Spleen (tissue), 11 donors: ENCODE measurements at regions not wholly inside any gene's neighbourhood (a gene's known extent, or its start where the extent isn't known, plus 50 kb on each side); places are given as distances from the start of the nearest gene placed in this dataset.

Source experiments
- DNase-seq: peaks from one replicate; pipeline ENCODE4 v3.0.0-alpha.2; 2020
- H3K27ac ChIP-seq, 8 donors: fragments of 200-600 bp; sonication (generic) in 7 of 8; 1 replicate in 4 of 8; 2 replicates in 4 of 8; pipeline versions ENCODE4 v1.5.0 to v1.8.0; 2016 to 2021; ENCODE audit warnings: inconsistent platforms in 4 of 8, mild to moderate bottlenecking in 4 of 8, moderate library complexity in 1 of 8
- H3K27me3 ChIP-seq, 7 donors: fragments of 200-600 bp; sonication (generic) in 6 of 7; replicated peaks in 1 of 7; 1 replicate in 4 of 7; 2 replicates in 3 of 7; pipeline versions ENCODE4 v1.5.0 to v1.8.0; 2016 to 2021; ENCODE audit warnings: inconsistent platforms in 3 of 7, mild to moderate bottlenecking in 1 of 7
- H3K36me3 ChIP-seq, 6 donors: fragments of 200-600 bp; sonication (generic) in 5 of 6; 1 replicate in 4 of 6; 2 replicates in 2 of 6; pipeline versions ENCODE4 v1.5.0 to v1.8.0; 2016 to 2021; ENCODE audit warnings: inconsistent platforms in 2 of 6
- H3K4me1 ChIP-seq, 6 donors: fragments of 200-600 bp; sonication (generic) in 5 of 6; 1 replicate in 3 of 6; 2 replicates in 3 of 6; pipeline versions ENCODE4 v1.5.0 to v1.8.0; 2016 to 2021; ENCODE audit warnings: inconsistent platforms in 3 of 6
- H3K4me3 ChIP-seq, 8 donors: fragments of 200-600 bp; sonication (generic) in 7 of 8; 1 replicate in 4 of 8; 2 replicates in 4 of 8; pipeline versions ENCODE4 v1.5.0 to v1.8.0; 2016 to 2021; ENCODE audit warnings: inconsistent platforms in 4 of 8, mild to moderate bottlenecking in 4 of 8, moderate library complexity in 2 of 8
- H3K9me3 ChIP-seq, 8 donors: fragments of 200-600 bp; sonication (generic) in 7 of 8; 1 replicate in 4 of 8; 2 replicates in 4 of 8; pipeline versions ENCODE4 v1.5.0 to v1.8.0; 2016 to 2021; ENCODE audit warnings: inconsistent platforms in 4 of 8
- CTCF ChIP-seq, 11 experiments: fragments of 200-600 bp in 7 of 11; fragments of 450-650 bp in 4 of 11; sonication (generic) in 4 of 11; IDR thresholded peaks in 8 of 11; conservative IDR thresholded peaks in 3 of 11; 1 replicate in 7 of 11; 2 replicates in 4 of 11; pipeline versions ENCODE4 v1.4.0 to v1.8.0; 2016 to 2021; ENCODE audit warnings: antibody characterized with exemption in 11 of 11, inconsistent platforms in 4 of 11, mild to moderate bottlenecking in 1 of 11
- POLR2A ChIP-seq, 3 donors: fragments of 450-650 bp; IDR thresholded peaks; one replicate each; pipeline ENCODE4 v1.5.1; 2017; ENCODE audit warnings: antibody characterized with exemption in 3 of 3, mild to moderate bottlenecking in 1 of 3
- POLR2AphosphoS5 ChIP-seq, 3 donors: sonication (generic); formaldehyde crosslinking; IDR thresholded peaks; one replicate each; pipeline ENCODE4 v1.5.1; 2017; ENCODE audit warnings: antibody characterized with exemption in 3 of 3
- WGBS, 5 donors: extraction: QIAGEN DNeasy Blood & Tissue Kit in 3 of 5; methylation state at CpG; one replicate each; pipeline versions ENCODE4 v1.1.5 to v1.1.7; 2013 to 2018; 5-methylcytosine and 5-hydroxymethylcytosine counted together
- intact Hi-C: fragments of 100-400 bp; cut with DNase I; formaldehyde crosslinking; loops from one replicate; pipeline ENCODE4 v1.15.0; 2023; ENCODE audit warnings: low total_unique reads
- donor health status: healthy with polysubstance abuse.
- donor health status: DM: no; HTN: no; CAD: no; lungs with moderate emphysema.
- donor health status: DM: no; HTN: no; CAD: no.
- donor health status: Bipolar disorder and iron deficiency.
- donor health status: healthy.
- donor health status: DM: no; HTN: no; CAD: no.
- donor health status: DM: yes; HTN: yes; CAD: no.

DNA sequence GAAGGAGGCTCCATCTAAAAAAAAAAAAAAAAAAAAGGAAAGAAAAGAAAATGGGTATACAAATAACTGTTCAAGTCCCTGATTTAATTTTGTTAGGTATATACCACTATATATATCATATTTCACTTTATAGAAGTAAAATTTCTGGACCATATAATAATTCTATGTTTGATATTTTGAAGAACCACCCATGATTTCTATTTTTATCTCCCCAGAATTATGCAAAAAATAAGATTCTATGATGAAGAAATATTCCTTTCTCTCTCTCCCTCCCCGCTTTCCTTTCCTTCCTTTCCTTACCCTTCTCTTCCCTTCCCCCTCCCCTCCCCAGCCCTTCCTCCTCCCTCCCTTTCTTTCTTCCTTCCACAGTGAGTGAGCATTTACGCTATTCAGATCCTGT, 337.5 kb upstream of the SPANXN4 start:
- H3K4me3 ChIP-seq = no peak overlapping the region
- H3K9me3 ChIP-seq = no peaks in the 10 kb centered on the region
- DNase-seq = no peak
- H3K4me1 ChIP-seq = no peaks in the 10 kb centered on the region
- 68 to 86% (median 84%) methylated on average over 2 of the region's 2 CpGs for WGBS, 5 donors
- H3K27me3 ChIP-seq = no peaks in the 10 kb centered on the region
- intact Hi-C loops = no loop called here
- no peaks in the 10 kb centered on the region for H3K36me3 ChIP-seq
- no peak overlapping the region for H3K27ac ChIP-seq
- TF ChIP-seq POLR2AphosphoS5 (IDR thresholded peaks at IDR 0.05) = no peak
- TF ChIP-seq CTCF (IDR thresholded peaks at IDR 0.05 in 8 of 11, conservative IDR thresholded peaks at IDR 0.05 in 3 of 11) = no peak
- no peak for TF ChIP-seq POLR2A (IDR thresholded peaks at IDR 0.05)

DNA sequence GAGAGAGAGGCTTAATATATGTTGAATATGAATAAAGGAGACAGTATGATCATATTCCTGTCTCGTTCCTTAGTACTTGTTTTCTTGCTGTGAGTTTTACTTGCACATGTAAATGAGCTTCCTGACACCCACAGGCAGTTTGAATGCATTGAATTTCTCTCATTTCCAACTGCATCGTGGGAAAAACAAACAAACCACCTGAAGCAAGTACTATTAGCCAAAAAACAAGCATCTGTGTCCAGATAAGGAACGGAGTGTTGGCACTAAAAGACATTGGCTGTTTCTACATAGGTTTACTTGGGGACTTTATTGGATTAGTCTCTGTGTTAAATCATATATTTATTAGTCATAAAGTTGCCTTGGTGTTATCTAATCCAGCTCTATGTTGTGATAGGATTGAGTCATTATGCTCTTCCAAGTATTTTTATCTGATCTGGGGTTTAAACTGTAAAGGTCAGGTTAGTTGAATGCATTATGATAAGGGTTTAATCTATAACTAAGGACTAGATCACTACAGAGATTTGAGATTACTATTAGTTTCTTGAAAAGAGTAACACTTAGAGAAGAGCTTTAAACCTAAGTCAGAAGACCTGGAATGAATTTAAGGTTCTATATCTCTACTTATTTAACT, 339.0 kb upstream of the SPANXN4 start:
- intact Hi-C loops = no loop called here
- no peaks in the 10 kb centered on the region for H3K27me3 ChIP-seq
- H3K4me1 ChIP-seq = no peaks in the 10 kb centered on the region
- H3K9me3 ChIP-seq = no peaks in the 10 kb centered on the region
- no peak overlapping the region for H3K27ac ChIP-seq
- TF ChIP-seq POLR2AphosphoS5 (IDR thresholded peaks at IDR 0.05) (no peak), CTCF (IDR thresholded peaks at IDR 0.05 in 8 of 11, conservative IDR thresholded peaks at IDR 0.05 in 3 of 11) (no peak), POLR2A (IDR thresholded peaks at IDR 0.05) (no peak)
- H3K36me3 ChIP-seq = no peaks in the 10 kb centered on the region
- no peak overlapping the region for H3K4me3 ChIP-seq
- no peak for DNase-seq
- WGBS, 5 donors = 27 to 48% (median 36%) methylated on average over 3 of the region's 3 CpGs

GRCh38 chrX:142686206-142686605, 339.5 kb upstream of the SPANXN4 start:
- Histone ChIP-seq H3K4me3 (no peak overlapping the region), H3K36me3 (no peaks in the 10 kb centered on the region), H3K27ac (no peak overlapping the region), H3K27me3 (no peaks in the 10 kb centered on the region), H3K4me1 (no peaks in the 10 kb centered on the region), H3K9me3 (no peaks in the 10 kb centered on the region)
- intact Hi-C loops = no loop called here
- 47 to 71% (median 58%) methylated on average over 1 of the region's 1 CpG for WGBS, 5 donors
- TF ChIP-seq CTCF (IDR thresholded peaks at IDR 0.05 in 8 of 11, conservative IDR thresholded peaks at IDR 0.05 in 3 of 11) (no peak), POLR2AphosphoS5 (IDR thresholded peaks at IDR 0.05) (no peak), POLR2A (IDR thresholded peaks at IDR 0.05) (no peak)
- DNase-seq = no peak

DNA sequence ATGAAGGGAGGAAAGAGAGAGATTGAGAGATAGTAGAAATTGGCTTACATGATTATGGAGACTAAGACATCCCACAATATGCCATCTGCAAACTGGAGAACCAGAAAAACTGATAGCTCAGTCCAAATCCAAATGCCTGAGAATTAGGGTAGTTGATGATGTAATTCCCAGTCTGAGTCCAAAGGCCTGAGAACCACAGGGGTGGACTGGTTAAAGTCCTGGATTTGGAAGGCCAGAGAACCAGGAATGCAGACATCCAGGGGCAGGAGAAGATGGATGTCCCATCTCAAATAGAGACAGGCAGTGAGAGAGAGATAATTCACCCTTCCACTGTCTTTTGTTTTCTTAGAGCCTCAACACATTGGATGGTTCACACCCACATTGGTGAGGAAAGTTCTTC, 345.7 kb upstream of the SPANXN4 start:
- no peak for TF ChIP-seq POLR2A (IDR thresholded peaks at IDR 0.05)
- TF ChIP-seq POLR2AphosphoS5 (IDR thresholded peaks at IDR 0.05) = no peak
- TF ChIP-seq CTCF (IDR thresholded peaks at IDR 0.05 in 8 of 11, conservative IDR thresholded peaks at IDR 0.05 in 3 of 11) = no peak
- intact Hi-C loops = no loop called here
- no peaks in the 10 kb centered on the region for H3K36me3 ChIP-seq

More for the DNA sequence above, 345.7 kb upstream of the SPANXN4 start:
- H3K9me3 ChIP-seq = no peaks in the 10 kb centered on the region
- no peak overlapping the region for H3K4me3 ChIP-seq
- H3K27me3 ChIP-seq = no peaks in the 10 kb centered on the region
- H3K4me1 ChIP-seq = no peaks in the 10 kb centered on the region
- no peak overlapping the region for H3K27ac ChIP-seq
- no peak for DNase-seq
